ENCODE measurements at regions not wholly inside any gene's neighbourhood (a gene's known extent, or its start where the extent isn't known, plus 50 kb on each side); places are given as distances from the start of the nearest gene placed in this dataset.
"Not testable (repeated sequence)": the region's sequence is repeated elsewhere in the genome, so short reads cannot be mapped to it uniquely, and the experiment has no call there.

GRCh38 chr3:182124716-182125115 lies 413.0 kb downstream of the SOX2 start:
- no peak for DNase-seq (ENCODE audit: low read depth in 3 of 3, low spot score in 1 of 3)

- DNase-seq (ENCODE audit: low read depth in 3 of 3, low spot score in 1 of 3) = no peak
Observed at GRCh38 chr3:182129740-182130139, 418.0 kb downstream of the SOX2 start.

- DNase-seq (ENCODE audit: low read depth in 3 of 3, low spot score in 1 of 3) = no peak
Observed at GRCh38 chr3:182133752-182134151, 422.0 kb downstream of the SOX2 start.

- no peak for DNase-seq (ENCODE audit: low read depth in 3 of 3, low spot score in 1 of 3)
Observed at GRCh38 chr3:182135056-182135455, 423.3 kb downstream of the SOX2 start.

GRCh38 chr3:182136008-182136910 lies 424.5 kb downstream of the SOX2 start:
- DNase-seq (ENCODE audit: low read depth in 3 of 3, low spot score in 1 of 3) = no peak

GRCh38 chr3:182138393-182138792 lies 426.7 kb downstream of the SOX2 start:
- no peak for DNase-seq (ENCODE audit: low read depth in 3 of 3, low spot score in 1 of 3)

GRCh38 chr3:182139627-182140357 lies 428.1 kb downstream of the SOX2 start:
- no peak for DNase-seq (ENCODE audit: low read depth in 3 of 3, low spot score in 1 of 3)

GRCh38 chr3:182142928-182143327 lies 431.2 kb downstream of the SOX2 start:
- no peak for DNase-seq (ENCODE audit: low read depth in 3 of 3, low spot score in 1 of 3)

GRCh38 chr3:182143903-182144302 lies 432.2 kb downstream of the SOX2 start:
- DNase-seq (ENCODE audit: low read depth in 3 of 3, low spot score in 1 of 3) = no peak

- DNase-seq (ENCODE audit: low read depth in 3 of 3, low spot score in 1 of 3) = no peak
Observed at GRCh38 chr3:182148360-182148759, 436.6 kb downstream of the SOX2 start.

GRCh38 chr3:182149594-182149993 lies 437.9 kb downstream of the SOX2 start:
- no peak for DNase-seq (ENCODE audit: low read depth in 3 of 3, low spot score in 1 of 3)

GRCh38 chr3:182156326-182156725 lies 444.6 kb downstream of the SOX2 start:
- not testable (repeated sequence) for DNase-seq (ENCODE audit: low read depth in 3 of 3, low spot score in 1 of 3)

- no peak for DNase-seq (ENCODE audit: low read depth in 3 of 3, low spot score in 1 of 3)
Observed at GRCh38 chr3:182165234-182165633, 453.5 kb downstream of the SOX2 start.

- DNase-seq (ENCODE audit: low read depth in 3 of 3, low spot score in 1 of 3) = no peak
Observed at GRCh38 chr3:182172534-182172933, 460.8 kb downstream of the SOX2 start.

GRCh38 chr3:182178488-182179200 lies 466.9 kb downstream of the SOX2 start:
- no peak for DNase-seq (ENCODE audit: low read depth in 3 of 3, low spot score in 1 of 3)

GRCh38 chr3:182179631-182180030 lies 467.9 kb downstream of the SOX2 start:
- no peak for DNase-seq (ENCODE audit: low read depth in 3 of 3, low spot score in 1 of 3)

- no peak for DNase-seq (ENCODE audit: low read depth in 3 of 3, low spot score in 1 of 3)
Observed at GRCh38 chr3:182180654-182181385, 469.1 kb downstream of the SOX2 start.

GRCh38 chr3:182182531-182182968 lies 470.8 kb downstream of the SOX2 start:
- no peak for DNase-seq (ENCODE audit: low read depth in 3 of 3, low spot score in 1 of 3)

- no peak for DNase-seq (ENCODE audit: low read depth in 3 of 3, low spot score in 1 of 3)
Observed at GRCh38 chr3:182183716-182184430, 472.1 kb downstream of the SOX2 start.

GRCh38 chr3:182185313-182185712 lies 473.6 kb downstream of the SOX2 start:
- DNase-seq (ENCODE audit: low read depth in 3 of 3, low spot score in 1 of 3) = no peak
